Neuronal stem cell (in vitro differentiated cells): ENCODE measurements at regions not wholly inside any gene's neighbourhood (a gene's known extent, or its start where the extent isn't known, plus 50 kb on each side); places are given as distances from the start of the nearest gene placed in this dataset.
"Not testable (repeated sequence)": the region's sequence is repeated elsewhere in the genome, so short reads cannot be mapped to it uniquely, and the experiment has no call there.

ENCODE experiments used
- DNase-seq: peaks from one replicate; pipeline ENCODE4 v3.0.0-alpha.2; 2013; ENCODE audit warnings: low spot score
- H2AFZ ChIP-seq: one replicate; pipeline ENCODE4 v1.6.1; 2013; ENCODE audit warnings: mild to moderate bottlenecking, low read length, inconsistent platforms
- H2AK5ac ChIP-seq: 2 replicates; pipeline ENCODE4 v1.6.1; 2013; ENCODE audit warnings: low read depth, mild to moderate bottlenecking, inconsistent platforms, low read length, moderate library complexity, mixed read lengths
- H2BK120ac ChIP-seq: 2 replicates; pipeline ENCODE4 v1.6.1; 2013; ENCODE audit warnings: low read depth, mild to moderate bottlenecking, inconsistent platforms, low read length, moderate library complexity, mixed read lengths
- H2BK12ac ChIP-seq: one replicate; pipeline ENCODE4 v1.6.1; 2013; ENCODE audit warnings: low read length, inconsistent platforms
- H2BK15ac ChIP-seq: 2 replicates; pipeline ENCODE4 v1.6.1; 2013; ENCODE audit warnings: mild to moderate bottlenecking, low read length, inconsistent platforms, mixed read lengths
- H2BK5ac ChIP-seq: one replicate; pipeline ENCODE4 v1.6.1; 2013; ENCODE audit warnings: inconsistent platforms, mild to moderate bottlenecking, low read length, moderate library complexity
- H3K14ac ChIP-seq: one replicate; pipeline ENCODE4 v1.6.1; 2013; ENCODE audit warnings: low read length, inconsistent platforms
- H3K18ac ChIP-seq: 2 replicates; pipeline ENCODE4 v1.6.1; 2013; ENCODE audit warnings: low read length, inconsistent platforms
- H3K23ac ChIP-seq: 2 replicates; pipeline ENCODE4 v1.6.1; 2013; ENCODE audit warnings: low read depth, mild to moderate bottlenecking, mixed read lengths, low read length, inconsistent platforms; ENCODE audit not compliant: poor library complexity
- H3K27ac ChIP-seq: replicated peaks from 3 replicates; pipeline ENCODE4 v1.5.1; 2013; ENCODE audit warnings: low read length, inconsistent platforms
- H3K27me3 ChIP-seq, 3 experiments: 2 replicates each; pipeline ENCODE4 v1.6.1; 2013; ENCODE audit warnings: low read length in 3 of 3, mild to moderate bottlenecking in 2 of 3, inconsistent platforms in 1 of 3, low read depth in 1 of 3, mixed read lengths in 1 of 3, moderate library complexity in 1 of 3; ENCODE audit not compliant: control insufficient read depth in 3 of 3, insufficient read depth in 3 of 3
- H3K36me3 ChIP-seq, 2 donors: replicated peaks in 1 of 2; 2 replicates each; pipeline ENCODE4 v1.6.1; 2013; ENCODE audit warnings: low read length in 2 of 2; ENCODE audit not compliant: control insufficient read depth in 2 of 2, insufficient read depth in 2 of 2
- H3K4ac ChIP-seq: 2 replicates; pipeline ENCODE4 v1.6.1; 2013; ENCODE audit warnings: inconsistent platforms, mild to moderate bottlenecking, low read length, moderate library complexity
- H3K4me1 ChIP-seq, 2 donors: 1 replicate in 1 of 2; 2 replicates in 1 of 2; pipeline ENCODE4 v1.6.1; 2013; ENCODE audit warnings: low read length in 2 of 2, low read depth in 1 of 2; ENCODE audit not compliant: control insufficient read depth in 2 of 2, insufficient read depth in 1 of 2
- H3K4me2 ChIP-seq: one replicate; pipeline ENCODE4 v1.6.1; 2013; ENCODE audit warnings: mild to moderate bottlenecking, low read length, inconsistent platforms; ENCODE audit not compliant: insufficient read depth, poor library complexity, severe bottlenecking
- H3K4me3 ChIP-seq, 2 donors: 2 replicates each; pipeline ENCODE4 v1.5.1; 2013; ENCODE audit warnings: low read length in 2 of 2, mild to moderate bottlenecking in 2 of 2, inconsistent platforms in 1 of 2, moderate library complexity in 1 of 2
- H3K79me1 ChIP-seq: one replicate; pipeline ENCODE4 v1.6.1; 2013; ENCODE audit warnings: low read depth, mild to moderate bottlenecking, inconsistent platforms, low read length, moderate library complexity
- H3K9ac ChIP-seq: one replicate; pipeline ENCODE4 v1.6.1; 2013; ENCODE audit warnings: mild to moderate bottlenecking, low read depth, low read length, inconsistent platforms; ENCODE audit not compliant: poor library complexity
- H3K9me3 ChIP-seq, 2 donors: replicated peaks in 1 of 2; 2 replicates each; pipeline versions ENCODE3 to v1.6.1; 2013; ENCODE audit warnings: low read length in 2 of 2, mild to moderate bottlenecking in 2 of 2, inconsistent platforms in 1 of 2, low read depth in 1 of 2, mixed read lengths in 1 of 2, moderate library complexity in 1 of 2; ENCODE audit not compliant: control insufficient read depth in 2 of 2, insufficient read depth in 1 of 2
- H4K8ac ChIP-seq: one replicate; pipeline ENCODE4 v1.6.1; 2013; ENCODE audit warnings: low read depth, mild to moderate bottlenecking, inconsistent platforms, low read length, moderate library complexity
- H4K91ac ChIP-seq: one replicate; pipeline ENCODE4 v1.6.1; 2013; ENCODE audit warnings: low read length, low read depth, mild to moderate bottlenecking, inconsistent platforms; ENCODE audit not compliant: poor library complexity
- WGBS, 2 donors: extraction: QIAGEN DNeasy Blood & Tissue Kit; methylation state at CpG; one replicate each; pipeline ENCODE4 v1.1.7; 2013; ENCODE audit warnings: missing lambda C conversion rate in 2 of 2, mixed read lengths in 1 of 2; ENCODE audit not compliant: insufficient read length in 2 of 2, insufficient replicate concordance in 1 of 2; ENCODE audit errors: extremely low coverage in 2 of 2; 5-methylcytosine and 5-hydroxymethylcytosine counted together

DNA sequence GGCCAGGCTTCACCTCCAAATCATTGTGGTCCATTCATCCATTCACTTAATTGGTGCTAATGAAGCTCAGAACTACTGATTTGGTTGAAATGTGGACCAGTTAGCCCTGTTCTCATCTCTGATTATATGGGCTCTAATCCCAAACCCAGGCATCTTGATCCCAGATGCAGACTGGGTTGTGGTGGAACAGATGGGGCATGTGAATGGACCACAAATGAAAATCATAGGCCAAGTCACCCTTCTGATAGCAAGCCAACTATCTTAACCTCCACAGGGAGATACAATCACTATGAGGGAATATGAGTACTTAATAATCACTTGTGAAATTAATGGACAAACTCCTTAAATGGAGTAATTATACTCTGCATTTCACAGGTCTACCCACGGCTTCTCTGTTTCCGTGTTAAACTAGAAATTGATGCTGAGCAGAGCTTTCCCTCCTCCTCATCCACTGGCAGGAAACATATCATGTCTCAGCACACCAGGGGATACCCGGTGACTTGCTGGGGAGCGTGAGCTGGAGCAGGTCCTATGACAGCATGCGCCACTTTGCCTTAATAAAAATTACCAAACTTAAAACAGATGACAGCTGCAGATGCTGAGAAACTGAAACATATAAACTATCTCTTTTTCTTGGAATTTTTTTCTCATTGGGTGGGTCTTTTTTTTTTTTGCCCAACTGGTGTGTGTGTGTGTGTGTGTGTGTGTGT lies 108.8 kb upstream of the HEY2 start:
- no peak overlapping the region for H3K18ac ChIP-seq
- H3K9me3 ChIP-seq: no peaks in the 10 kb centered on the region
- no peak overlapping the region for H2AFZ ChIP-seq
- no peak overlapping the region for H3K4me3 ChIP-seq
- peaks cover 0 to 2% of the 10 kb centered on the region in 2 donors for H3K4me1 ChIP-seq
- no peak overlapping the region for H2AK5ac ChIP-seq
- DNase-seq: no peak
- H3K27me3 ChIP-seq: no peaks in the 10 kb centered on the region
- no peak overlapping the region for H2BK15ac ChIP-seq
- H2BK120ac ChIP-seq: no peak overlapping the region
- H3K36me3 ChIP-seq: no peaks in the 10 kb centered on the region
- no peak overlapping the region for H4K8ac ChIP-seq
- no peak overlapping the region for H3K4ac ChIP-seq
- H2BK12ac ChIP-seq: no peak overlapping the region
- no peak overlapping the region for H3K23ac ChIP-seq
- H3K4me2 ChIP-seq: no peak overlapping the region
- no peak overlapping the region for H3K27ac ChIP-seq
- no peak overlapping the region for H2BK5ac ChIP-seq
- H3K9ac ChIP-seq: no peak overlapping the region
- no peaks in the 10 kb centered on the region for H3K79me1 ChIP-seq
- no peak overlapping the region for H4K91ac ChIP-seq
- WGBS, 2 donors: no CpG with 5 or more reads among the region's 5 CpGs
- no peak overlapping the region for H3K14ac ChIP-seq

DNA sequence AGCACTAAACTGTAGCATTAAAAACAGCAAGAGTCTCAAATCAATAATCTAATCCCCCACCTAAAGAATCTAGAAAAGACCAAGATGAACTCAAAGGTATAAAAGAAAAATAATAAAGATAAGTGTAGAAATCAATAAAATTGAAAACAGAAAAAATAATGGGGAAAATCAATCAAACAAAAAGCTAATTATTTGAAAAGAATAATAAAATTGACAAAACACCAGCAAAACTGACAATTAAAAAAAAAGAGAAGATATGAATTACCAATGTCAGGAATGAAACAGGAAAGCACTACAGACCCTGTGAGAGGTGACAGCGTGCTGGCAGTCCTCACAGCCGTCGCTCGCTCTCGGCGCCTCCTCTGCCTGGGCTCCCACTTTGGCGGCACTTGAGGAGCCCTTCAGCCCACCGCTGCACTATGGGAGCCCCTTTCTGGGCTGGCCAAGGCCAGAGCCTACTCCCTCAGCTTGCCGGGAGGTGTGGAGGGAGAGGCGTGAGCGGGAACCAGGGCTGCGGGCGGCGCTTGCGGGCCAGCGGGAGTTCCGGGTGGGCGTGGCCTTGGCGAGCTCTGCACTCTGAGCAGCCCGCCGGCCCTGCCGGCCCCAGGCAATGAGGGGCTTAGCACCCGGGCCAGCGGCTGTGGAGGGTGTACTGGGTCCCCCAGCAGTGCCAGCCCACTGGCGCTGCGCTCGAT lies 105.3 kb upstream of the HEY2 start:
- not testable (repeated sequence) for H3K27me3 ChIP-seq, H2AFZ ChIP-seq, H3K23ac ChIP-seq, H3K27ac ChIP-seq, H2BK15ac ChIP-seq, H3K79me1 ChIP-seq, H4K91ac ChIP-seq, H2BK12ac ChIP-seq, H3K9ac ChIP-seq, H3K18ac ChIP-seq, H3K4me1 ChIP-seq, H3K4ac ChIP-seq, H2BK120ac ChIP-seq, H2BK5ac ChIP-seq, H3K4me3 ChIP-seq, H2AK5ac ChIP-seq, H4K8ac ChIP-seq, H3K36me3 ChIP-seq, H3K14ac ChIP-seq, H3K9me3 ChIP-seq, DNase-seq, H3K4me2 ChIP-seq
- no CpG with 5 or more reads among the region's 27 CpGs for WGBS, 2 donors

DNA sequence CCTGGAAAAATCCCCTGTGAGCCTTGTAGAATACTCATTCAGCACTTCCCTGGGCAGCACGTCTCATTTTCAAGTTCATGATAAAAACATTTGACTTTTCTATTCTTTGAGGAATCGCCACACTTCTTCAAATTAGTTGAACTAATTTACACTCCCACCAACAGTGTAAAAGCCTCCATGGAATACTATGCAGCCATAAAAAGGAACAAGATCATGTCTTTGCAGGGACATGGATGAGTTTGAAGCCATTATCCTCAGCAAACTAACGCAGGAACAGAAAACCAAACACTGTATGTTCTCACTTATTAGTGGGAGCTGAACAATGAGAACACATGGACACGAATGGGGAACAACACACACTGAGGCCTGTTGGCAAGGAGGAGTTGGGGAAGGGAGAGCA lies 102.0 kb upstream of the HEY2 start:
- Histone ChIP-seq H3K23ac (no peak overlapping the region), H4K8ac (no peak overlapping the region), H2BK15ac (no peak overlapping the region), H3K4ac (no peak overlapping the region), H3K79me1 (no peaks in the 10 kb centered on the region), H3K36me3 (no peaks in the 10 kb centered on the region), H3K4me2 (no peak overlapping the region), H3K27ac (no peak overlapping the region), H4K91ac (no peak overlapping the region), H2BK5ac (no peak overlapping the region), H3K27me3 (peaks cover 0 to 3% (median 0%) of the 10 kb centered on the region in 3 experiments), H3K14ac (no peak overlapping the region), H3K4me1 (no peaks in the 10 kb centered on the region), H3K9ac (no peak overlapping the region), H2AK5ac (no peak overlapping the region), H2BK12ac (no peak overlapping the region), H2BK120ac (no peak overlapping the region), H2AFZ (no peak overlapping the region), H3K18ac (no peak overlapping the region), H3K9me3 (no peaks in the 10 kb centered on the region), H3K4me3 (no peak overlapping the region)
- no peak for DNase-seq
- WGBS, 2 donors: no CpG with 5 or more reads among the region's 4 CpGs

DNA sequence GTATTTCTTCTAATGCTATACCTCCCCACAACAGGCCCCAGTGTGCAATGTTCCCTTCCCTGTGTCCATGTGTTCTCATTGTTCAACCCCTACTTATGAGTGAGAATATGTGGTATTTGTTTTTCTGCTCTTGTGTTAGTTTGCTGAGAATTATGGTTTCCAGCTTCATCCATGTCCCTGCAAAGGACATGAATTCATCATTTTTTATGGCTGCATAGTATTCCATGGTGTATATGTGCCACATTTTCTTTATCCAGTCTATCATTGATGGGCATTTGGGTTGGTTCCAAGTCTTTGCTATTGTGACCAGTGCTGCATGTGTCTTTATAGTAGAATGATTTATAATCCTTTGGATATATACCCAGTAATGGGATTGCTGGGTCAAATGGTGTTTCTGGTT lies 95.7 kb upstream of the HEY2 start:
- H3K4me1 ChIP-seq, H2BK12ac ChIP-seq, H2BK120ac ChIP-seq, H3K79me1 ChIP-seq, DNase-seq, H2AFZ ChIP-seq, H2BK15ac ChIP-seq, H3K9ac ChIP-seq, H3K23ac ChIP-seq, H3K14ac ChIP-seq, H3K36me3 ChIP-seq, H4K8ac ChIP-seq, H4K91ac ChIP-seq, H3K4me3 ChIP-seq, H3K9me3 ChIP-seq, H3K27ac ChIP-seq, H3K4ac ChIP-seq, H3K18ac ChIP-seq, H3K4me2 ChIP-seq, H2BK5ac ChIP-seq, H2AK5ac ChIP-seq: not testable (repeated sequence)
- peaks cover 0 to 18% (median 0%) of the 10 kb centered on the region in 3 experiments for H3K27me3 ChIP-seq
